ENCODE measurements at regions not wholly inside any gene's neighbourhood (a gene's known extent, or its start where the extent isn't known, plus 50 kb on each side); places are given as distances from the start of the nearest gene placed in this dataset.
"Not testable (repeated sequence)": the region's sequence is repeated elsewhere in the genome, so short reads cannot be mapped to it uniquely, and the experiment has no call there.

GRCh38 chr22:47902646-47903180 lies 1140.3 kb downstream of the TBC1D22A start:
- DNase-seq = no peak

DNA sequence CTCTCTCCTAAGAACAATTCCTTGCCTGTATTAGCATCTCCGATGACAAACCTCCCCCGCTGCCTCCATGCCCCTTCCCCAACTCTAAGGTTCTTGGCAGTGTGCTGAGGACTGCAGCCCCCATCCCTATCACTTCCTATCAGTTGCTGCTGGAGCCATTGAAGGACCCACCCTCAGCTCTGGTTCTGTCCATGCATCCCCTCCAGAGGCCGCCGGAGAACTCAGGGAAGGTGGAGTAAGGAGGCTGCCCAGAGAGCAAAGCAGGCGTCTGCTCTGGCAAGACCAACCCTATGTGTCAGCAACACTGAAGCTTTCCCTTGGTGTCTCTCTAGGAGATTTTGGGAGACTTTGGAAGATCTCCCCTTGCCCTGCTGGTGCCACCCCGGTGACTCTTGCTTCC lies 1139.5 kb downstream of the TBC1D22A start:
- no peak for DNase-seq

- no peak for DNase-seq
Observed at GRCh38 chr22:47899894-47900293, 1137.4 kb downstream of the TBC1D22A start.

GRCh38 chr22:47898946-47899345 lies 1136.5 kb downstream of the TBC1D22A start:
- DNase-seq = no peak

GRCh38 chr22:47891609-47892008 lies 1129.2 kb downstream of the TBC1D22A start:
- DNase-seq = no peak

DNA sequence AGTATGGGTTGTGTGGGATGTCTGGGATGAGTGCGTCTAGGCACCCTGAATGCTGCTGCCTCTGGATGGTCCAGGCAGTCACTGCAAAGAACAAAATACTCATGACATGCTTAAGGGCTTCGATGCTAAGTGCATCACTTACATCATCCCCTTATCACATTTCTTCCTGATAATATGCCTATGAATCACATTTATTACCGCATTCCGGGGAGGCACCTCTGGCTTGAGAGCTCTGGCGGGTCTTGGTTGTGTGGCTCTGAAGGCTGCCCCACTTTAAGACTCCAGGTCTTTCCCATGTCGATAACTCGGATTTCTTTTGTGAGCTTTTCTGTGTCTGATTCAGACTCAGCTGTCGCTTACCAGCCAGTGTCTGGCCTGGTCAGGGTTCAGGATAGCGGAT lies 1126.4 kb downstream of the TBC1D22A start:
- DNase-seq = no peak

DNA sequence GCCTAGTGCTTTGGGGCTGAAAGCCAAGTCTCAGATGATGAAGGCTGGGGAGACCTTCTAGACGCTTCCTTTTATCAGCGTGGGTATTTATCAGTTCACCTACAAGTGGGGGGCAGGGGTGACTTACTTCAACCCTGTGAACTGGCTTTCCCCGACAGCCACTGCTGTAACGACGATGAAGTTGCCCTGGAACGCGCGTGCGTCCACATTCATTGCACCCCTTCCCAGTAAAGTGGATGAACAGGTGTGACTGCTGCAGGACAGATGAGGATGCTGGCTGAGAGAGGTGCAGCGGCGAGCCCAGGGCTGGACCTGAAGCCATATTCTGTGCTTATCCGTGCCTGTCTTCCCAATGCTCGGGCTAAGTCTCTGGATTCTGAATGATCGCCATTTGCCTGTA lies 1122.3 kb downstream of the TBC1D22A start:
- DNase-seq = no peak

DNA sequence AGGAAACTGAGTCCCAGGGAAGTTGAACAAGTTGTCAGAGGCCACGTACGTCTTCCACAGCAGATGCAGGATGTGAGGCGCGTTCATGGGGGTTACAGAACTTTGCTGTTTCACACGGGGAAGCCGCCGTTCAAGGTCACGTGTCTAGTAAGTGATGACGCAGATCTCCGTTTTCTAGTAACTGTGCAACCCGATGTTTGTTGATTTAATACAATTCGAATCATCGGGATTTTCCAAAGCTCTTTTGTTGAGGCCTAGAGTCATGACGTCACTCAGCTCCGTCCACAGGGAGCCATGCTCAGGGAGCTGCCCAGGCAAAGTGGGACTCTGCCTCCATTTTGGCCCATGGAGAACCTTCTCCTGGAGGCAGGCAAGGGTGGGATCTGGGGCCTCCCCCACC lies 1121.8 kb downstream of the TBC1D22A start:
- no peak for DNase-seq

- no peak for DNase-seq
Observed at GRCh38 chr22:47883757-47884156, 1121.3 kb downstream of the TBC1D22A start.

DNA sequence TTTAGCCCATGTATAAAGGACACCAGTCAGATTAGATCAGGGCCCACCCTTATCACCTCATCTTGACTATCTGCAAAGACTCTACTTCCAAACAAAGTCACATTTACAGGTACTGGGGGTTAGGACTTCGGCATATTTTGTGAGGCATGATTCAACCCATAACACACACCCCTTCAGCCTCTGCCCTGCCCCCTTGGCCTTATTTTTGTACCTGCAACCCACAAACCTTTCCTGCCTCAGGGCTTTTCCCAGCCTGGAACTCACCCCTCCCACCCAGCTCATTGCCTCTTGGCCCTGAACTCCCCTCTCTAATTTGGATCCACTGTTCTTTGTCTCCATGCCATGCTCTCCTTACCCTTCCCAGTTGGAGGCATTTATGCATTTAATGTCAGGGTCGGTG lies 1116.9 kb downstream of the TBC1D22A start:
- DNase-seq = no peak

DNA sequence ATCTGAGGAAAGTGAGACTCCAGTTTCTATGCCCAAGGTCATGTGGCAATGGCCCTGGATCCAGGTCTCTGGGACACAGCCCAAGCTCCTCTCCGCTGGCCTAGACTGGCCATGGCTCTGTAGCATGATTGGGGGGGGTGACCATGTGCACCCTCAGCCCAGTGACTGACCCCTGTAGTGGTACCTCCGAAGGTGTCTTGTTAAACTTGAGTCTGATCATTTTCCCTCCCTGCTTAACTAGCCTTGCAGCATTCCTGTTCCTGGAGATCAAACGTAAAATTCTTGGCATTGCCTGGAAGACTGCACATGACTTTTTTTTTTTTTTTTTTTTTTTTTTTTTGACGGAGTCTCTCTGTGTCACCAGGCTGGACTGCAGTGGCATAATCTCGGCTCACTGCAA lies 1116.0 kb downstream of the TBC1D22A start:
- DNase-seq = no peak

- DNase-seq = no peak
Observed at GRCh38 chr22:47872761-47873535, 1110.5 kb downstream of the TBC1D22A start.

- no peak for DNase-seq
Observed at GRCh38 chr22:47865626-47866025, 1103.2 kb downstream of the TBC1D22A start.

- DNase-seq = no peak
Observed at GRCh38 chr22:47862394-47862793, 1099.9 kb downstream of the TBC1D22A start.

GRCh38 chr22:47860907-47861306 lies 1098.5 kb downstream of the TBC1D22A start:
- DNase-seq = not testable (repeated sequence)

DNA sequence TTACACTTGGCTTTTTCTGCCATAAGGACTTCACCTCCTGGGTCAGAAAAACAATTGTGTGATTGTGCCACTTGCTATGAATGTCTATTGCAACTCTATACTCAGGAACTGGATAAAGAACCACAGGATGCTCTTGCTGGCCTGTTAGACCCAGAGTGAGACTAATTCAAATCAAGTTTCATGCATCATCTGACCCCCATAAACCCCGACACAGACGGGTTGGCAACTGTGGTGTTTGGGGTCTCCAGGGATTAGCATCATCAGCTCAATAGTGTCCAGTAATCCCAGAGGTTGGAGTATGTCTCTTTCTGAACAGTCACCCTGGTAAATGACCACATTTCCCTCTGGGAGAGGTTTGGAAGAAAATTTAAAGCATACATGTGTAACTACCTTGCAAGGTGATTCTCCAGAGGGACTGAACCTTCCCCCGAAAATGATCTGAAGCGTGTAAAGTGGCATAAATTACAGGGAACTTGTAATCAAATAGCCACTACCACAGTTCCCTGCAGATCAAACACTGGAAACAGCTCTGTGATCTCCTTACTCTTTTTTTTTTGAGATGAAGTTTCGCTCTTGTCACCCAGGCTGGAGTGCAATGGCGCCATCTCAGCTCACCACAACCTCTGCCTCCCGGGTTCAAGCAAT lies 1097.6 kb downstream of the TBC1D22A start:
- DNase-seq = no peak

DNA sequence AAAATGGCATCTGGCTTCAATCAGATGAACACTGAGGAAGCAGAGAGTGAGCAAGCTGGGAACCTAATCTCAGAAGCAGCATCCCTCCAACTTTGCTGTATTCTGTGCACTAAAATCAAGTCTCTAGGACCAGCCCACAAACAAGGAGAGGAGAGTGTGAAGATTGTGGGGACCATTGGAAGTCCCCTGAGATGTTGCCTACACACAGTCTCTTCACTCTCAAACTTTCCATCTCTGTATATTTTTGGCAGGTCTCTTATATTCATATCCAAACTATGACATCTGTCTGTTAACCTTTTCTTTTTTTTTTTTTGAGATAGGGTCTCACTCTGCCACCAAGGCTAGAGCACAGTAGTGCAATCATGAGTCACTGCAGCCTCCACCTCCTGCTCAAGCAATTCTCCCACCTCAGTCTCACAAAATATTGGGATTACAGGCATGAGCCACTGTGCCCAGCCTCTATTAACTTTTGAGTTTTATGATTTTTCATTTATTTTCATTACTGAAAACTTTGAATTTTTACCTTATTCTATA lies 1096.4 kb downstream of the TBC1D22A start:
- no peak for DNase-seq

DNA sequence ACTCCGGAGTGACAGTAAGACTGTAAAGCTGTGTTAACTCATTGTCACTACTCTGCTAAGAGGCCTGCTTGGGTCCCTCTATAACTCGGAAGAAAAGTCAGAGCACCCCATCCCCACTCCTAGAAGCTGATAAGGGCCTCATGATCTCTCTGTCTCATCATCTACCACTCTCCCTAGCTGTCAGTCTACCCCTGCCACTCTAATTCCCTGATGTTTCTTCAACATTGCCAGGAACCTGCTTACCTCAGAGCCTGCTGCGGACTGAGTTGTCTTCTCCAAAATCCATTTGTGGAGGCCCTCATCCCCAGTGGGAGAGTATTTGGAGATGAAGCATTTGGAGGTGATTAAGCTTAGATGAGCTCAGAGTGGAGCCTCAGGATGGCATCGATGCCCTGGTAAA lies 1092.2 kb downstream of the TBC1D22A start:
- no peak for DNase-seq

DNA sequence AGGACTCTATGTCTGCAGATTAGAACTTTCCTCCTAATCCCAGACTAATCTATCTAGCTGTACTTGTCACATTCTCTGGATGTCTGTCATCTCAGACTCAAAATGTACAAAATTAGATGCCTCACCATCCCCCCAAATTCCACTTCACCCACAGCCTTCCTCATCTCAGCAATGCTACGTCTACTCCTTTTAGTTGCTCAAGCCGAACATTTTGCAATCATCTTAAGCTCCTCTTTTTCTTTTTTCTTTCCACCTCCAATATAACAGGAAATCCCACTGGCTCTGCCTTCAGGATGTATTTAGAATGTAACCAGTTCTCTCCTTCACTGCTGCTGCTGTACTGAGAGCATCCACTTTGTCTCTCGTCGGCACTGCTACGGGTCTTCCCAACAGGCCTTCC lies 1091.8 kb downstream of the TBC1D22A start:
- no peak for DNase-seq

- DNase-seq = no peak
Observed at GRCh38 chr22:47853750-47854149, 1091.3 kb downstream of the TBC1D22A start.

DNA sequence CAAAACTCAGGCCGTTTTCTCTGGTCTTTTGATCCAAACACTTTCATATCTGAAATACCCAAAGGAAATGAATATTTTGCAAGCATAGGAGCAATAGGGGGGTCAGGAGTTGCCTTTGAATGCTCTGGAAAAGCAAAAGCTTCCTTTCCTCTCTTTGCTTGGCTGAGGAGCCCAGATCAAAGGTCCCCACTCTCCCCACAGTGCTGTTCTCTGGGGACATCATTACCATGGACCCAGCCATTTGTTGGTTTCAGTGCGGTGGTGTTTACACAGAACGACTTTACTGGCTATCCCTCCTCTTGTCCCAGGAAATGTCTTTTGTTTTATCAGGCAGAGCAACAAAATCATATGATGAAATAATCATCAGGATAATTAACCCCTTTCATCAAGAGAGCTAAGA lies 1089.1 kb downstream of the TBC1D22A start:
- DNase-seq = no peak

GRCh38 chr22:47850644-47851151 lies 1088.2 kb downstream of the TBC1D22A start:
- no peak for DNase-seq

DNA sequence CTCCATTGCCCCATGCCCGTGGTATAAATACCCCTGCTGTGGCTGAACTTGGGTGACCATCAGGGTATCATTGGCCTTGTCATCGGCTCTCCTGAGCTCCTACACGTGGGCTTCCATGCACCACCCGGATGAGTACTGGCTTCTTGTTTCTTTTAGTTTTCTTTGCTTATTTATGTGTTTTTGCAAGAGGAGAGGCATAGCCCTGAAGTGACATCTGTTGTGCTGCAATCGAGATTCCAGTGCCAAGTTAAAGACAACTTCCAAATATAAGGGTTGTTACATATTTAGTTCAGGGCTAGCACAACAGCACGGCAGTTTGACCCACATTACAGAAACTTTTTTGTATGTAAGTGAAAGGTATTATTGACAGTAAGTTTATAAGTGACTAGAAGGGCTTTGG lies 1087.1 kb downstream of the TBC1D22A start:
- no peak for DNase-seq
